Ectodermal cell (in vitro differentiated cells): ENCODE measurements at regions not wholly inside any gene's neighbourhood (a gene's known extent, or its start where the extent isn't known, plus 50 kb on each side); places are given as distances from the start of the nearest gene placed in this dataset.

Experiments used
- H3K27ac ChIP-seq: 2 replicates; pipeline ENCODE4 v1.7.0; 2013; ENCODE audit warnings: mild to moderate bottlenecking, low read depth, low read length; ENCODE audit not compliant: insufficient read depth, poor library complexity, severe bottlenecking
- H3K27me3 ChIP-seq: 2 replicates; pipeline ENCODE4 v1.7.0; 2013; ENCODE audit warnings: mild to moderate bottlenecking, low read length; ENCODE audit not compliant: insufficient read depth, control insufficient read depth, poor library complexity, severe bottlenecking
- H3K36me3 ChIP-seq: one replicate; pipeline ENCODE4 v1.7.0; 2013; ENCODE audit warnings: low read length; ENCODE audit not compliant: control insufficient read depth, insufficient read depth
- H3K4me1 ChIP-seq: one replicate; pipeline ENCODE4 v1.7.0; 2013; ENCODE audit warnings: low read length; ENCODE audit not compliant: control insufficient read depth, insufficient read depth
- H3K4me3 ChIP-seq: 2 replicates; pipeline ENCODE4 v1.7.0; 2013; ENCODE audit warnings: low read depth, low read length, control low read depth; ENCODE audit not compliant: insufficient read depth
- H3K9me3 ChIP-seq: 2 replicates; pipeline ENCODE4 v1.7.0; 2013; ENCODE audit warnings: mild to moderate bottlenecking, low read length, moderate library complexity; ENCODE audit not compliant: control insufficient read depth
- WGBS, 2 experiments: methylation state at CpG; one replicate each; pipeline ENCODE4 v1.1.7; 2013; ENCODE audit warnings: missing lambda C conversion rate in 2 of 2; 5-methylcytosine and 5-hydroxymethylcytosine counted together

DNA sequence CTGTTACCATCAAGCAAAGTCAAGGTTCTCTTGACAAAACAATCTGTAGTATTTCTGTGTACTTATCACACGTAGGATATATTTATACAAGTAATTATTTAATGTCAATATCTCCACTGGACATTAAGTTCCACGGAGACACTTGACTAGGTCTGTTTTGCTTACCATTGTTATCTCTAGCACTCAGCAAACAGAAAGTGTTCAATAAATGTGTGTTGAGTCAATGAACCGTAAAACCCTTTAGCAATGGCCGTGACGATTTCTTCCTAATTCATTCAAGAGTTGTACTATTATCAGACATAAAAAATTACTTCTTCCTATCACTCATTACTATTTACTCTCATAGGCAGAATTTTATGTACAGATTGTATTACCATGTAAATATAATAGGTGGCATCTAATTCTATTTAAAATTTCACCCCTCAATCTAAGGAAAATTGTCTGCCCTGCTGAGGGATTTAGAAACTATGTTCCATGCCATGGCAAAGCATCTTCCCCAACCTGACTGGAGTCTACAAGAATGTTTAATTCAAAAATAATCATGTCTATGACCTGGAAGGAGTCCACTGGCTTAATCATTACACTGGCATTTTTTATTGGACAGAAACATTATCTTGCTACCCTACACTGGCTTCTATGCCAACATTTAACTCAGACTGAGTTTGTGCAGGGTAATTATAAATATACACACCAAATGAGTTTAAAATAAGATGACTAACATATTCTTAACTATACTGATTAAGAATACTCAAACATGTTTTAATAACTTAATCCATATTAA, 301.9 kb downstream of the ZEB2 start:
- H3K4me1 ChIP-seq = no peaks in the 10 kb centered on the region
- H3K9me3 ChIP-seq = no peaks in the 10 kb centered on the region
- 94 to 100% methylated on average over 1 to 5 of the region's 5 CpGs for WGBS, 2 experiments
- H3K27me3 ChIP-seq = no peaks in the 10 kb centered on the region
- no peak overlapping the region for H3K27ac ChIP-seq
- H3K4me3 ChIP-seq = no peak overlapping the region
- H3K36me3 ChIP-seq = no peaks in the 10 kb centered on the region

DNA sequence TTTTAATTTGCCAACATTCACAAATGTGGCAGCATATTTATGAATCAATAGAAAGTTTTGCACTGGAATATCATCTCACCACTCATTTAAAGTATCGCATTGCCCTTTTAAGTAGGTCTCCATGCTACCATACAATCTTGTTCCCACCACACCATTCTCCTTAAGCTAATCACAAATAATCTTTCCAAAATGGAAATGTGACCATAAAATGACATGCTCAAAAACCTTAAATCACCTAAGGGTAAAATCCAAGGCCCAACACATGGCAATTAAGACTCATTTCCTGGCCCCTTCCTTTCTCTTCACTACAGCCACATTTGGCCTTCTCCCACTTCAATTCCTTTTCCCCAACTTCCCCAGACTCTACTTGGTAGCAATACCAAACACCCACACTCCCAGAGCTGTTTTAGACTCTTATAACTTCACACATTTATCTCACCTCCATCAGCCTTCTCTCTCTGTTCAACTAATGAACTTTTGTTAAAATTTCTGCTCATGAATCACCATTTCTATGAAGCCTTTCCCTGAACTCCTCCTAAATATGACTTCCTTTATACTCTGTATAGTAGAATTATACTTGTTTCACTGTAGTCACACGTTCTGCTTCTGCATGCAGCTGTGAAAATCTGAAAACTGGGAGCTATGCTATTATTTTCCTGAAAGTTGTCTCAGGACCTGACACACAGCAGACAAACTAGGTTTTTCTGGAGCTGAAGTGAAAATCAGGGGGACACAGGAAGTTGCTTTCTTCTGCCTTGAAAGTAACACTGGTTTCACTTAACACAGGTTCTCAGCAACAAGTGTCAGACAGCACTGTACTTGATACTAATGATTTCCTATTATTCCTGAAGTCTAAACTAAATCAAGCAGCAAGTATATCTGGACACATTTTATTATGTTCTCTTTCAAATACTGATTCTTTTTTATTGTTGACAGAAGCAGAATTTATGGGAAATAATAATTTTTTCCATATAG, 303.9 kb downstream of the ZEB2 start:
- H3K27me3 ChIP-seq = no peaks in the 10 kb centered on the region
- WGBS, 2 experiments = 91 to 92% methylated on average over 2 of the region's 2 CpGs
- no peak overlapping the region for H3K4me3 ChIP-seq
- H3K27ac ChIP-seq = no peak overlapping the region
- no peaks in the 10 kb centered on the region for H3K36me3 ChIP-seq
- no peaks in the 10 kb centered on the region for H3K4me1 ChIP-seq
- no peaks in the 10 kb centered on the region for H3K9me3 ChIP-seq

DNA sequence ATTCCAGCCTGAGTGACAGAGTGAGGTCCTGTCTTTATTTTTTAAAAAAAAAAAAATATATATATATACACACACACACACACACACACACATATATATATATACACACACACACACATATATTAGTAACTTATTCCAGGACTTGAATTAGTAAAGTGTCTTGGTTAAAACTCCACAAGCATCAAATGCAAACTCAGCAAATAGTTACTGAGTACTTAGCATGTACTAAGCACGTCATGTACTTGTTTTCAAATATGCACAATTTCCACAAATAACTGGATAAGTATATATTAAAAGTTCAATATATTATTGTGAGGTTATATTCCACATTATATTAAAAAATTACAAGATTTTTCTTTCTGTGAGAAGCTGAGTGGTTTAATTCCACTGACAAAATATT, 304.7 kb downstream of the ZEB2 start:
- no peaks in the 10 kb centered on the region for H3K36me3 ChIP-seq
- WGBS, 2 experiments = no CpG with 5 or more reads among the region's 1 CpG
- no peaks in the 10 kb centered on the region for H3K9me3 ChIP-seq
- H3K27me3 ChIP-seq = no peaks in the 10 kb centered on the region
- no peaks in the 10 kb centered on the region for H3K4me1 ChIP-seq
- no peak overlapping the region for H3K4me3 ChIP-seq
- H3K27ac ChIP-seq = no peak overlapping the region

DNA sequence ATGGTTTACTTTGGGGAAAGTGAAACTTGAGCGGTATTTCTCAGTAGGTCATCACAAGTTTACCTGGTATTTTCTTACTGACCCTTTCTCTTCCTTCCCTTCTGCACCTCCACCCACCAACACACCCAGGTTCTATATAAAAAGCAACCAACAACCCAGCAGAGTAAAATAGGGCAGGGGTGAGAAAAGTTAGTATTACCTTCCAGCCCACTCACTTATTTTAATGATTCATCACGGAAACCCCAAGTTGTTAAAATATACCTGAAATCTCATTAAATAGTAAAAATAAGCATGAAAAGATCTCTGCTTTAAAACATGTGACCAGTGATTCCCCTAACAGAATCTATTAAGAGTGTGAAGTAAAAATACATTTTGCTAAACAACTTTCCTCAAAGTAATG, 306.1 kb downstream of the ZEB2 start:
- no peaks in the 10 kb centered on the region for H3K27me3 ChIP-seq
- no peak overlapping the region for H3K27ac ChIP-seq
- no peaks in the 10 kb centered on the region for H3K36me3 ChIP-seq
- 82 to 100% methylated on average over 1 of the region's 2 CpGs for WGBS, 2 experiments
- H3K4me1 ChIP-seq = no peaks in the 10 kb centered on the region
- no peaks in the 10 kb centered on the region for H3K9me3 ChIP-seq
- no peak overlapping the region for H3K4me3 ChIP-seq

DNA sequence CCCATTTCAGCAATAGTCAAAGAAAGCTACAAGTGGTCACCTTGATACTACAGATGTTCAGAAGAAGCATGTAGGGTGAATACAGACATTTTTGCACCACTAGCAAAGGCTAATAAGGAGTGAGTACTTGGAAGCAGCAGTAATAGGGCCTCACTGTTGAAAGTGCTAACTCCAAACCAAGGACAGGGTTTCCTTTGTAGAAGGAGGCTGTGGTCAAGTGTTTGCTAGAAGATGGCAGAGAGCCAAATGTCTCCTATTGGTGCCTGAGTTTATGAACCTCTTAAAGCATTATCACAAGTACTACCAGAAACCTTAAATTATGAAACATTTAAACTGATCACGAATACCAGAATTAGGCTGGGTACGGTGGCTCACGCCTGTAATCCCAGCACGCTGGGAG, 308.1 kb downstream of the ZEB2 start:
- Histone ChIP-seq H3K4me1 (no peaks in the 10 kb centered on the region), H3K36me3 (no peaks in the 10 kb centered on the region), H3K9me3 (no peaks in the 10 kb centered on the region), H3K27me3 (no peaks in the 10 kb centered on the region), H3K4me3 (no peak overlapping the region), H3K27ac (no peak overlapping the region)
- WGBS, 2 experiments = 93 to 97% methylated on average over 4 of the region's 4 CpGs

DNA sequence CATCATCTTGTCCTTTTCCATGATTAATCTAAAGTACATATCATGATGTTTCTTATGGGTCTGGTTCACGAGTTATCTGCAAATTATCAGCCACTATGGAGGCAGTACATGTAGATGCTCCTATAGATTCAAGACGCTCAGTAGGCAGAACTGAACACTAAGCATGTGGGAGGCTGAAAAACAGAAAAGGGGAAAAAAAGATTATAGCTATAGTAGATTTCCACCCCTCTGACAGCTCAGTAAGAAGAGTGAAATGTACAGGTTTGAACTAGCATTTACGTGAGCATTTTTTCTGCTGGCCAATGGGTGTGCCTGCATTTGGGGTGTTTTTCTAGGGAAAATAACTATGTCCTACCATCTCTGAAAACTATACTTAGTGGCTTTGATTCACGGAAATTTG, 308.9 kb downstream of the ZEB2 start:
- Histone ChIP-seq H3K27ac (no peak overlapping the region), H3K27me3 (no peaks in the 10 kb centered on the region), H3K4me1 (no peaks in the 10 kb centered on the region), H3K4me3 (no peak overlapping the region), H3K9me3 (no peaks in the 10 kb centered on the region), H3K36me3 (no peaks in the 10 kb centered on the region)
- 92 to 98% methylated on average over 4 of the region's 4 CpGs for WGBS, 2 experiments

DNA sequence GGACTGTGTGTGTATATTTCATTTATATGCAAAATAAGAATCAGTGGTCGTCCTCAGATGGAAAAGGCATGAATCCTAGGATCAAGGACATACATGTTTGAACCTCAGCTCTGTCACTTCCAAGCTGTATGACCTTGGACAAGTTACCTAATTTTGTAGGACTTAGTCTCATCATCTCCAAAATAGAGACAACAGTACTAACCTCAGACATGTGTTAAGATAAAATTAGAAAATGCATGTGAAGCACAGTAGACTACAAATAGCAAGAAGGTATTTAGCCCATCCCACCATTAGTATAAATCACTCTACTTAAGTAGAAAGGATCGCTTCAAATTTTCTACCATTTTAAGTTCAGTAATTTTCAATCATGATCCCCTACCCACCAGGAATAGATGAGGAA, 309.8 kb downstream of the ZEB2 start:
- WGBS, 2 experiments = 75 to 100% methylated on average over 1 to 2 of the region's 2 CpGs

DNA sequence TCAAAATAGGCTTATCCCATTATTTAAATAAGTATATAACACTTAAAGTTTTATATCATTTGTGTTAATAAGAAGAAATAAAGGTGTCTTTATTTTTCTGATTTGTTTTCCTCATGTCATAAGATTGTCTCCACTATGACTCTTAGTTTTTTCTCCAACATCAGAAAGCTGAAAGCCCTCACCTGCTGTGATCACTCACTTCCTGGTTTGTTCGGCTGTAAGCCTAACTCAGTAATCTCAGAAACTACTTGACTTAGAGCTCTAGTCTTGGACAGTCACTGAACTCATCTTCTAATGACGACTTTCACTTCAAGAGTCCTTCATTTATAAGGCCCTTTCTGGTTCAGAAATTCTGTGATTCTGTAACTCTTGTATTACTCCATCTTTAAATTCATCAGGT, 311.0 kb downstream of the ZEB2 start:
- H3K4me1 ChIP-seq = no peaks in the 10 kb centered on the region
- no peaks in the 10 kb centered on the region for H3K9me3 ChIP-seq
- WGBS, 2 experiments = 85 to 86% methylated on average over 2 of the region's 2 CpGs
- no peak overlapping the region for H3K27ac ChIP-seq
- no peaks in the 10 kb centered on the region for H3K27me3 ChIP-seq
- H3K4me3 ChIP-seq = no peak overlapping the region
- no peaks in the 10 kb centered on the region for H3K36me3 ChIP-seq

More for the DNA sequence above, 309.8 kb downstream of the ZEB2 start:
- Histone ChIP-seq H3K27ac (no peak overlapping the region), H3K36me3 (no peaks in the 10 kb centered on the region), H3K4me3 (no peak overlapping the region), H3K4me1 (no peaks in the 10 kb centered on the region), H3K9me3 (no peaks in the 10 kb centered on the region), H3K27me3 (no peaks in the 10 kb centered on the region)

DNA sequence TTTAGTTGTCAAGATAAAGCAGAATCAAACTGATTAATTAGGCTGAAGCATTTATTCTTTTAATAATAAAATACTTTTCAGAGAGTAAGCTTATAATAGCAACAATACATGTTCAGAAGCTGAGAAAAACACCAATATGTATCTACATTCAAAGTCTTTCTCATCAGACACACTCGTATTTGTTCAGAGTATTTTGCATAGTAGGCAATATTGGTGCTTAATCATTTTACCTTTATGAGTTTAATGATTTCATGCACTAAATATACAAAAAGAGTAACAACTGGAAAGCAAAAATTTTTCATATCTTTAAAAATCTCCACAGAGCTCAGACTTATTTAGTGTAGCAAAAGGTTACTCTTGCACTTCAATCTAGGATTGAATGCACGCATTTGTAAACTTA, 313.9 kb downstream of the ZEB2 start:
- 83 to 86% methylated on average over 1 to 2 of the region's 2 CpGs for WGBS, 2 experiments
- no peaks in the 10 kb centered on the region for H3K36me3 ChIP-seq
- H3K4me3 ChIP-seq = no peak overlapping the region
- no peaks in the 10 kb centered on the region for H3K4me1 ChIP-seq
- H3K9me3 ChIP-seq = no peaks in the 10 kb centered on the region
- no peak overlapping the region for H3K27ac ChIP-seq
- H3K27me3 ChIP-seq = no peaks in the 10 kb centered on the region

DNA sequence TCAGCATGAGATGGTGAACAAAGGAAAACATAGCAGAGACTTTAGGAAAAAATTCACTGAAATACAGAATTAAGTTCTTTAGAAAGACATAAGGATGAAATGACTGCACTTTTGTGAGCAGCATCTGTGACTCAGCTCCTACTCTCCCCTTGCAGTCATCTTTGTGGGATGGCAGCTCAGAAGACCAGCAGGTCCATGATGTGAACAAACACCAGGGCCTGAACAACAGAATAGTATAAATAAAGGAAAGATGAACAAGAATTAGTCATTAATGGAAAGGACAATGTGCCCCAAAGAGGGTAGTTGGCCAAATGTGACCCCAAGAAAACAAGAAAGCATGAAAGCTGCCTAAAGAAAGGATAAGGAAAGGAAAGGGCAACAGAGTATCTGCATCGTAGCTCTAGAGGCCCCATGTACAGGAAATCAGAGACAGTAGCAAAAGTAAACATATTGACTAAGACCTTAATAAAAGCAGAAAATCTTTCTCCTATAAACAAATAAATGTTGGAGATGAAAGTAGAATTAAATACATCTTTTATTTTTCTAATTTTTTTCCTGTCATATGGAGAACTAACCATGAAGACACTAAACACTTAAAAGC, 318.0 kb downstream of the ZEB2 start:
- H3K9me3 ChIP-seq = no peaks in the 10 kb centered on the region
- WGBS, 2 experiments = 100% methylated on average over 1 of the region's 1 CpG
- H3K36me3 ChIP-seq = no peaks in the 10 kb centered on the region
- H3K4me3 ChIP-seq = no peak overlapping the region
- no peak overlapping the region for H3K27ac ChIP-seq
- no peaks in the 10 kb centered on the region for H3K27me3 ChIP-seq
- H3K4me1 ChIP-seq = no peaks in the 10 kb centered on the region
